ENCODE measurements at regions not wholly inside any gene's neighbourhood (a gene's known extent, or its start where the extent isn't known, plus 50 kb on each side); places are given as distances from the start of the nearest gene placed in this dataset.

GRCh38 chr10:23818484-23818883 lies 379.6 kb downstream of the OTUD1 start:
- TF ChIP-seq SP4 (IDR thresholded peaks at IDR 0.05; ENCODE audit: low read length) (no peak), POLR2A (IDR thresholded peaks at IDR 0.05; ENCODE audit: control extremely low read depth in 1 of 2, low read depth in 2 of 2, low read length in 2 of 2) (no peak), CTCF (IDR thresholded peaks at IDR 0.05; ENCODE audit: control extremely low read depth in 1 of 3, insufficient read depth in 1 of 3, low read depth in 1 of 3, low read length in 3 of 3) (no peak), RFX5 (IDR thresholded peaks at IDR 0.05; ENCODE audit: borderline replicate concordance, low read depth, low read length) (no peak), GABPA (IDR thresholded peaks at IDR 0.05; ENCODE audit: borderline replicate concordance, insufficient read depth, low read length) (no peak), ATF3 (IDR thresholded peaks at IDR 0.05; ENCODE audit: insufficient read depth, low read depth, low read length) (no peak), TEAD4 (IDR thresholded peaks at IDR 0.05; ENCODE audit: low read depth, low read length) (no peak), TAF1 (IDR thresholded peaks at IDR 0.05; ENCODE audit: low read depth, low read length) (no peak), EP300 (IDR thresholded peaks at IDR 0.05; ENCODE audit: borderline replicate concordance in 1 of 2, low read depth in 2 of 2, low read length in 2 of 2) (no peak), RAD21 (IDR thresholded peaks at IDR 0.05 in 1 of 2, conservative IDR thresholded peaks at IDR 0.05 in 1 of 2; ENCODE audit: low read depth in 2 of 2, low read length in 2 of 2) (no peak), ASH2L (IDR thresholded peaks at IDR 0.05; ENCODE audit: low read length) (no peak), POLR2AphosphoS5 (IDR thresholded peaks at IDR 0.05; ENCODE audit: low read depth, low read length) (no peak)
